Calu3 (cell line): ENCODE measurements at regions not wholly inside any gene's neighbourhood (a gene's known extent, or its start where the extent isn't known, plus 50 kb on each side); places are given as distances from the start of the nearest gene placed in this dataset.

Experiments
- BruUV-seq: library from RNA; stranded (reverse); fragments of 400-500 nt; replicated peaks from 2 replicates; lab custom pipeline; 2021; lab: Mats Ljungman, UMichigan
- CTCF ChIA-PET: fragments of 300-600 bp; sonication (Branson Sonifier 250); formaldehyde crosslinking; loops from one replicate; lab custom pipeline; 2022; ENCODE audit warnings: antibody characterized with exemption; lab: Charles Lee
- DNase-seq: peaks from one replicate; pipeline ENCODE4 v3.0.0; 2022
- H3K27ac Mint-ChIP-seq: one replicate; pipeline ENCODE4 v1.8.0; 2022; ENCODE audit warnings: mixed read lengths; ENCODE audit not compliant: unreplicated experiment
- H3K27me3 Mint-ChIP-seq: one replicate; pipeline ENCODE4 v1.8.0; 2022; ENCODE audit warnings: mixed read lengths; ENCODE audit not compliant: unreplicated experiment
- H3K36me3 Mint-ChIP-seq: one replicate; pipeline ENCODE4 v1.8.0; 2022; ENCODE audit warnings: mild to moderate bottlenecking, moderate library complexity, mixed read lengths; ENCODE audit not compliant: insufficient read depth, unreplicated experiment
- H3K4me1 Mint-ChIP-seq: one replicate; pipeline ENCODE4 v1.8.0; 2022; ENCODE audit warnings: mild to moderate bottlenecking, low read depth, mixed read lengths; ENCODE audit not compliant: unreplicated experiment
- H3K4me3 Mint-ChIP-seq: one replicate; pipeline ENCODE4 v1.8.0; 2022; ENCODE audit warnings: mild to moderate bottlenecking, low read depth, moderate library complexity, mixed read lengths; ENCODE audit not compliant: unreplicated experiment
- H3K9me3 Mint-ChIP-seq: one replicate; pipeline ENCODE4 v1.8.0; 2022; ENCODE audit warnings: low read depth, mixed read lengths; ENCODE audit not compliant: unreplicated experiment
- CTCF ChIP-seq: fragments of 200-600 bp; IDR thresholded peaks from one replicate; pipeline ENCODE4 v1.8.0; 2022; ENCODE audit warnings: antibody characterized with exemption; ENCODE audit not compliant: unreplicated experiment
- intact Hi-C: fragments of 100-400 bp; cut with micrococcal nuclease; formaldehyde crosslinking; loops from one replicate; pipeline ENCODE4 v1.10.0; 2022; ENCODE audit not compliant: unreplicated experiment

GRCh38 chr22:48699511-48699910, 1128.2 kb downstream of the BRD1 start:
- Mint-ChIP-seq H3K4me1 (no peaks in the 10 kb centered on the region), H3K9me3 (peaks cover 10% of the 10 kb centered on the region), H3K27me3 (no peaks in the 10 kb centered on the region), H3K27ac (no peak overlapping the region), H3K36me3 (no peaks in the 10 kb centered on the region), H3K4me3 (no peak overlapping the region)
- BruUV-seq: no TSS peak
- intact Hi-C loops: no loop called here
- DNase-seq: no peak
- CTCF ChIA-PET: no interaction called here
- no peak for TF ChIP-seq CTCF

- H3K27ac Mint-ChIP-seq: no peak overlapping the region
These were observed 1129.1 kb downstream of the BRD1 start for GRCh38 chr22:48698618-48699017.

GRCh38 chr22:48697694-48698276, 1129.9 kb downstream of the BRD1 start:
- no TSS peak for BruUV-seq
- CTCF ChIA-PET: no interaction called here
- intact Hi-C loops: no loop called here
- H3K4me3 Mint-ChIP-seq: no peak overlapping the region
- H3K27me3 Mint-ChIP-seq: no peaks in the 10 kb centered on the region
- no peak overlapping the region for H3K27ac Mint-ChIP-seq
- no peak for TF ChIP-seq CTCF
- DNase-seq: no peak
- H3K9me3 Mint-ChIP-seq: peaks cover 13% of the 10 kb centered on the region
- H3K4me1 Mint-ChIP-seq: no peaks in the 10 kb centered on the region
- no peaks in the 10 kb centered on the region for H3K36me3 Mint-ChIP-seq

More at GRCh38 chr22:48698618-48699017, 1129.1 kb downstream of the BRD1 start:
- intact Hi-C loops: no loop called here
- CTCF ChIA-PET: no interaction called here
- TF ChIP-seq CTCF: no peak
- peaks cover 14% of the 10 kb centered on the region for H3K9me3 Mint-ChIP-seq
- H3K4me3 Mint-ChIP-seq: no peak overlapping the region
- no peaks in the 10 kb centered on the region for H3K4me1 Mint-ChIP-seq
- no peaks in the 10 kb centered on the region for H3K27me3 Mint-ChIP-seq
- H3K36me3 Mint-ChIP-seq: no peaks in the 10 kb centered on the region
- DNase-seq: no peak
- BruUV-seq: no TSS peak

GRCh38 chr22:48697223-48697622, 1130.5 kb downstream of the BRD1 start:
- no peaks in the 10 kb centered on the region for H3K4me1 Mint-ChIP-seq
- H3K27me3 Mint-ChIP-seq: no peaks in the 10 kb centered on the region
- BruUV-seq: no TSS peak
- peaks cover 13% of the 10 kb centered on the region for H3K9me3 Mint-ChIP-seq
- no peaks in the 10 kb centered on the region for H3K36me3 Mint-ChIP-seq
- no peak for TF ChIP-seq CTCF
- no peak overlapping the region for H3K4me3 Mint-ChIP-seq
- intact Hi-C loops: no loop called here
- no peak overlapping the region for H3K27ac Mint-ChIP-seq
- no peak for DNase-seq
- CTCF ChIA-PET: no interaction called here
